MM.1S (cell line): ENCODE measurements at regions not wholly inside any gene's neighbourhood (a gene's known extent, or its start where the extent isn't known, plus 50 kb on each side); places are given as distances from the start of the nearest gene placed in this dataset.

Experiments used
- CTCF ChIP-seq: fragments of 300-600 bp; sonication (generic); IDR thresholded peaks from 2 replicates; pipeline ENCODE4 v1.5.1; 2016; ENCODE audit warnings: antibody characterized with exemption, low read length, mixed read lengths
- EZH2 ChIP-seq: fragments of 300-600 bp; sonication (generic); optimal IDR thresholded peaks from 2 replicates; pipeline ENCODE3; 2017; ENCODE audit warnings: low read depth, mild to moderate bottlenecking, antibody characterized with exemption, low read length, mixed read lengths

- TF ChIP-seq CTCF (no peak), EZH2 (no peak)
Observed at GRCh38 chr5:125137535-125137934, 391.1 kb upstream of the ZNF608 start.
